IMR-90 (cell line): ENCODE measurements at regions not wholly inside any gene's neighbourhood (a gene's known extent, or its start where the extent isn't known, plus 50 kb on each side); places are given as distances from the start of the nearest gene placed in this dataset.

Experiments
- ATAC-seq: fragments of 200-7000 bp; cut with Tn5 transposase; 2 replicates; pipeline ENCODE4 v1.9.1; 2020; ENCODE audit warnings: low read depth, mild to moderate bottlenecking, moderate library complexity
- BruUV-seq: library from RNA; stranded (reverse); fragments of 400-500 nt; replicated peaks from 2 replicates; lab custom pipeline; 2021; lab: Mats Ljungman, UMichigan
- CTCF ChIA-PET: fragments of 300-600 bp; formaldehyde crosslinking; extraction: SDS; loops from one replicate; lab custom pipeline; 2021; ENCODE audit warnings: antibody characterized with exemption; lab: Yijun Ruan, JAX
- POLR2A ChIA-PET: fragments of 300-600 bp; sonication (Branson Sonifier 250); formaldehyde crosslinking; loops from one replicate; lab custom pipeline; 2022; ENCODE audit warnings: antibody characterized with exemption; ENCODE audit not compliant: unreplicated experiment; lab: Charles Lee
- DNase-seq: peaks from one replicate; pipeline ENCODE4 v3.0.0; 2013
- H2AFZ ChIP-seq: replicated peaks from 2 replicates; pipeline ENCODE3; 2013; ENCODE audit warnings: low read length, mild to moderate bottlenecking; ENCODE audit not compliant: poor library complexity
- H2AK5ac ChIP-seq: 2 replicates; pipeline ENCODE4 v1.6.1; 2013; ENCODE audit warnings: low read depth, low read length, inconsistent platforms
- H2AK9ac ChIP-seq: replicated peaks from 2 replicates; pipeline ENCODE3; 2013; ENCODE audit warnings: mild to moderate bottlenecking, low read depth, low read length, moderate library complexity; ENCODE audit not compliant: poor library complexity
- H2BK120ac ChIP-seq: 2 replicates; pipeline ENCODE4 v1.6.1; 2013; ENCODE audit warnings: low read depth, low read length, inconsistent platforms
- H2BK15ac ChIP-seq: 3 replicates; pipeline ENCODE4 v1.6.1; 2013; ENCODE audit warnings: low read depth, low read length, inconsistent platforms
- H2BK20ac ChIP-seq: 2 replicates; pipeline ENCODE4 v1.6.1; 2013; ENCODE audit warnings: low read depth, mild to moderate bottlenecking, inconsistent platforms, low read length, moderate library complexity
- H2BK5ac ChIP-seq: 2 replicates; pipeline ENCODE4 v1.6.1; 2013; ENCODE audit warnings: mild to moderate bottlenecking, low read depth, low read length, inconsistent platforms; ENCODE audit not compliant: poor library complexity, severe bottlenecking
- H3K14ac ChIP-seq: replicated peaks from 2 replicates; pipeline ENCODE4 v1.6.1; 2013; ENCODE audit warnings: low read depth, low read length, inconsistent platforms
- H3K18ac ChIP-seq: 2 replicates; pipeline ENCODE4 v1.6.1; 2013; ENCODE audit warnings: low read depth, low read length, control low read depth
- H3K23ac ChIP-seq: 2 replicates; pipeline ENCODE4 v1.6.1; 2013; ENCODE audit warnings: low read depth, low read length, inconsistent platforms
- H3K27ac ChIP-seq: 2 replicates; pipeline ENCODE4 v1.5.1; 2013; ENCODE audit warnings: mild to moderate bottlenecking, control low read depth, low read length; ENCODE audit not compliant: insufficient read depth
- H3K27me3 ChIP-seq: 2 replicates; pipeline ENCODE4 v1.6.1; 2013; ENCODE audit warnings: low read length; ENCODE audit not compliant: control insufficient read depth, insufficient read depth
- H3K36me3 ChIP-seq: 2 replicates; pipeline ENCODE4 v1.6.1; 2013; ENCODE audit warnings: low read length, mixed read lengths; ENCODE audit not compliant: control insufficient read depth, insufficient read depth
- H3K4ac ChIP-seq: 2 replicates; pipeline ENCODE4 v1.6.1; 2013; ENCODE audit warnings: low read depth, low read length, inconsistent platforms
- H3K4me1 ChIP-seq: 2 replicates; pipeline ENCODE4 v1.6.1; 2013; ENCODE audit warnings: low read length, mixed read lengths; ENCODE audit not compliant: control insufficient read depth, insufficient read depth
- H3K4me2 ChIP-seq: 2 replicates; pipeline ENCODE4 v1.6.1; 2013; ENCODE audit warnings: low read depth, mild to moderate bottlenecking, control low read depth, low read length, moderate library complexity
- H3K4me3 ChIP-seq: 2 replicates; pipeline ENCODE4 v1.5.1; 2013; ENCODE audit warnings: low read depth, mild to moderate bottlenecking, control low read depth, low read length, moderate library complexity; ENCODE audit not compliant: insufficient read depth
- H3K56ac ChIP-seq: 2 replicates; pipeline ENCODE4 v1.6.1; 2013; ENCODE audit warnings: low read length, inconsistent platforms; ENCODE audit not compliant: insufficient read depth; ENCODE audit errors: extremely low read depth
- H3K79me1 ChIP-seq, 2 experiments: 2 replicates each; pipeline ENCODE4 v1.6.1; 2013; ENCODE audit warnings: low read length in 2 of 2, inconsistent platforms in 1 of 2, low read depth in 1 of 2
- H3K9ac ChIP-seq: 2 replicates; pipeline ENCODE4 v1.6.1; 2013; ENCODE audit warnings: low read depth, low read length, control low read depth
- H3K9me1 ChIP-seq: 2 replicates; pipeline ENCODE4 v1.6.1; 2013; ENCODE audit warnings: low read length, inconsistent platforms; ENCODE audit not compliant: insufficient read depth
- H3K9me3 ChIP-seq: 2 replicates; pipeline ENCODE4 v1.6.1; 2013; ENCODE audit warnings: low read length; ENCODE audit not compliant: control insufficient read depth, insufficient read depth
- H4K20me1 ChIP-seq: 2 replicates; pipeline ENCODE4 v1.6.1; 2013; ENCODE audit warnings: low read length, inconsistent platforms; ENCODE audit not compliant: insufficient read depth
- H4K5ac ChIP-seq: 2 replicates; pipeline ENCODE4 v1.6.1; 2013; ENCODE audit warnings: mild to moderate bottlenecking, low read depth, low read length, control low read depth
- H4K8ac ChIP-seq, 2 experiments: 2 replicates each; pipeline ENCODE4 v1.6.1; 2013; ENCODE audit warnings: low read depth in 2 of 2, low read length in 2 of 2, control low read depth in 1 of 2, inconsistent platforms in 1 of 2
- H4K91ac ChIP-seq: 2 replicates; pipeline ENCODE4 v1.6.1; 2013; ENCODE audit warnings: low read depth, low read length, inconsistent platforms; ENCODE audit not compliant: insufficient read depth
- MAFK ChIP-seq: IDR thresholded peaks from 2 replicates; pipeline ENCODE4 v1.6.1; 2012; ENCODE audit warnings: low read depth, low read length, improper control_type of control experiment
- RAD21 ChIP-seq: IDR thresholded peaks from 2 replicates; pipeline ENCODE4 v1.6.1; 2012; ENCODE audit warnings: low read length, improper control_type of control experiment
- WGBS, 2 experiments: methylation state at CpG; one replicate each; pipeline versions ENCODE4 v1.1.5 to v1.1.7; 2013; ENCODE audit warnings: missing lambda C conversion rate in 2 of 2; ENCODE audit not compliant: insufficient read length in 1 of 2; ENCODE audit errors: extremely low coverage in 2 of 2; 5-methylcytosine and 5-hydroxymethylcytosine counted together
- dilution Hi-C: fragments of 300-500 bp; cut with HindIII; formaldehyde crosslinking; loops from one replicate; pipeline ENCODE4 v1.14.3; 2018; ENCODE audit warnings: low sequenced_read_pairs; ENCODE audit not compliant: unreplicated experiment
- in situ Hi-C: fragments of 300-500 bp; cut with MboI; formaldehyde crosslinking; loops from 3 replicates; pipeline ENCODE4 v1.14.3; 2019; ENCODE audit warnings: low sequenced_read_pairs, inconsistent platforms, mixed read lengths
- intact Hi-C: fragments of 100-400 bp; cut with micrococcal nuclease; formaldehyde crosslinking; loops from 2 replicates; pipeline ENCODE4 v1.10.0; 2022

GRCh38 chr18:2478662-2479061 is 92.6 kb downstream of the METTL4 start:
- Histone ChIP-seq H4K5ac (no peak overlapping the region), H2BK120ac (no peak overlapping the region), H3K27me3 (peaks cover 4% of the 10 kb centered on the region), H2BK15ac (no peak overlapping the region), H3K18ac (no peak overlapping the region), H2BK5ac (no peak overlapping the region), H2BK20ac (no peak overlapping the region), H3K14ac (no peak overlapping the region), H3K4me1 (no peaks in the 10 kb centered on the region), H4K20me1 (no peaks in the 10 kb centered on the region), H3K9me3 (no peaks in the 10 kb centered on the region), H2AK5ac (no peak overlapping the region), H4K8ac (no peak overlapping the region), H3K4me3 (no peak overlapping the region), H3K36me3 (no peaks in the 10 kb centered on the region), H3K9me1 (no peaks in the 10 kb centered on the region), H3K27ac (no peak overlapping the region), H3K56ac (no peak overlapping the region), H4K91ac (no peak overlapping the region), H2AK9ac (no peak overlapping the region), H3K23ac (no peak overlapping the region), H3K4me2 (no peak overlapping the region), H3K79me1 (no peaks in the 10 kb centered on the region), H2AFZ (no peak overlapping the region), H3K9ac (no peak overlapping the region), H3K4ac (no peak overlapping the region; the same call in 1 of the 2 replicates)
- intact Hi-C loops (no loop called here), in situ Hi-C loops (no loop called here), dilution Hi-C loops (no loop called here)
- TF ChIP-seq MAFK, result no peak
- no peak for TF ChIP-seq RAD21
- WGBS, 2 experiments, result no CpG with 5 or more reads among the region's 1 CpG
- BruUV-seq, result no TSS peak
- no peak for DNase-seq
- ChIA-PET POLR2A (no interaction called here), CTCF (no interaction called here)
- ATAC-seq, result no peak
